Endodermal cell (in vitro differentiated cells): ENCODE measurements at regions not wholly inside any gene's neighbourhood (a gene's known extent, or its start where the extent isn't known, plus 50 kb on each side); places are given as distances from the start of the nearest gene placed in this dataset.

ENCODE experiments used
- DNase-seq: peaks from one replicate; pipeline ENCODE4 v3.0.0-alpha.2; 2017
- H3K27ac ChIP-seq: 2 replicates; pipeline ENCODE4 v1.5.1; 2013; ENCODE audit warnings: mild to moderate bottlenecking, low read depth, low read length, moderate library complexity
- H3K27me3 ChIP-seq: 2 replicates; pipeline ENCODE4 v1.6.1; 2013; ENCODE audit warnings: mild to moderate bottlenecking, low read length, moderate library complexity; ENCODE audit not compliant: insufficient read depth, control insufficient read depth, poor library complexity, severe bottlenecking
- H3K36me3 ChIP-seq: 2 replicates; pipeline ENCODE4 v1.7.0; 2013; ENCODE audit warnings: mild to moderate bottlenecking, low read length, moderate library complexity; ENCODE audit not compliant: control insufficient read depth, insufficient read depth
- H3K4me1 ChIP-seq: one replicate; pipeline ENCODE4 v1.7.0; 2013; ENCODE audit warnings: low read length; ENCODE audit not compliant: control insufficient read depth, insufficient read depth
- H3K4me3 ChIP-seq: 2 replicates; pipeline ENCODE4 v1.5.1; 2013; ENCODE audit warnings: mild to moderate bottlenecking, low read length, moderate library complexity
- H3K9ac ChIP-seq: 2 replicates; pipeline ENCODE4 v1.6.1; 2013; ENCODE audit warnings: mild to moderate bottlenecking, low read length, moderate library complexity; ENCODE audit not compliant: poor library complexity, severe bottlenecking; ENCODE audit errors: extremely low read depth
- H3K9me3 ChIP-seq: 2 replicates; pipeline ENCODE4 v1.6.1; 2013; ENCODE audit warnings: mild to moderate bottlenecking, low read length, moderate library complexity; ENCODE audit not compliant: control insufficient read depth
- H3K27ac Mint-ChIP-seq: 2 replicates; pipeline ENCODE4 v1.8.0; 2020; ENCODE audit warnings: mixed read lengths
- H3K27me3 Mint-ChIP-seq: 2 replicates; pipeline ENCODE4 v1.8.0; 2021; ENCODE audit warnings: mild to moderate bottlenecking, mixed read lengths; ENCODE audit not compliant: insufficient read depth
- H3K36me3 Mint-ChIP-seq: 2 replicates; pipeline ENCODE4 v1.8.0; 2020; ENCODE audit warnings: low read depth, mixed read lengths
- H3K4me1 Mint-ChIP-seq: 2 replicates; pipeline ENCODE4 v1.8.0; 2020; ENCODE audit warnings: mixed read lengths
- H3K4me3 Mint-ChIP-seq: 2 replicates; pipeline ENCODE4 v1.8.0; 2020; ENCODE audit warnings: mild to moderate bottlenecking, moderate library complexity, mixed read lengths
- H3K9me3 Mint-ChIP-seq: 2 replicates; pipeline ENCODE4 v1.8.0; 2020; ENCODE audit warnings: mild to moderate bottlenecking, mixed read lengths
- WGBS, 2 experiments: methylation state at CpG; one replicate each; pipeline versions ENCODE4 v1.1.5 to v1.1.7; 2013; ENCODE audit warnings: missing lambda C conversion rate in 2 of 2, mixed read lengths in 1 of 2; ENCODE audit not compliant: insufficient coverage in 1 of 2, insufficient read length in 1 of 2; 5-methylcytosine and 5-hydroxymethylcytosine counted together
- TF ChIP-seq, protein P1 (sequence below): fragments of 200-600 bp; sonication (generic); conservative IDR thresholded peaks from 2 replicates; pipeline ENCODE4 v1.5.0; 2021; ENCODE audit warnings: antibody characterized with exemption, mild to moderate bottlenecking

DNA sequence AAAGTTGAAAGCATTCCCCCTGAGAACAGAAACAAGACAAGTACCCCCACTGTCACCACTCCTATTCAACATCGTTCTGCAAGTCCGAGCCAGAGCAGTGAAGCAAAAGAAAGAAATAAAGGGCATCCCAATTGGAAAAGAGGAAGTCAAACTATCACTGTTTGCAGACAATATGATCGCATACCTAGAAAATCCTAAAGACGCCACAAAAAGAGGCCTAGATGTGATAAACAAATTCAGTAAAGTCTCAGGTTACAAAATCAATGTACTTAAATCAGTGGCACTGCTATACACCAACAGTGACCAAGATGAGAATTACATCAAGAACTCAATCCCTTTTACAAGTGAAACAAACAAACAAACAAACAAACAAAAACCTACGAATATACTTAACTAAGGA, 87.7 kb upstream of the COCH start:
- no peak overlapping the region for H3K9ac ChIP-seq
- no peaks in the 10 kb centered on the region for H3K9me3 ChIP-seq
- peaks cover 7% of the 10 kb centered on the region for H3K9me3 Mint-ChIP-seq
- no peaks in the 10 kb centered on the region for H3K27me3 Mint-ChIP-seq
- 88 to 92% methylated on average over 4 to 5 of the region's 5 CpGs for WGBS, 2 experiments
- no peaks in the 10 kb centered on the region for H3K4me1 Mint-ChIP-seq
- peaks cover 1% of the 10 kb centered on the region for H3K27me3 ChIP-seq
- no peaks in the 10 kb centered on the region for H3K36me3 Mint-ChIP-seq
- H3K4me1 ChIP-seq = no peaks in the 10 kb centered on the region
- no peak for DNase-seq
- H3K27ac ChIP-seq = no peak overlapping the region
- TF ChIP-seq, protein P1, sequence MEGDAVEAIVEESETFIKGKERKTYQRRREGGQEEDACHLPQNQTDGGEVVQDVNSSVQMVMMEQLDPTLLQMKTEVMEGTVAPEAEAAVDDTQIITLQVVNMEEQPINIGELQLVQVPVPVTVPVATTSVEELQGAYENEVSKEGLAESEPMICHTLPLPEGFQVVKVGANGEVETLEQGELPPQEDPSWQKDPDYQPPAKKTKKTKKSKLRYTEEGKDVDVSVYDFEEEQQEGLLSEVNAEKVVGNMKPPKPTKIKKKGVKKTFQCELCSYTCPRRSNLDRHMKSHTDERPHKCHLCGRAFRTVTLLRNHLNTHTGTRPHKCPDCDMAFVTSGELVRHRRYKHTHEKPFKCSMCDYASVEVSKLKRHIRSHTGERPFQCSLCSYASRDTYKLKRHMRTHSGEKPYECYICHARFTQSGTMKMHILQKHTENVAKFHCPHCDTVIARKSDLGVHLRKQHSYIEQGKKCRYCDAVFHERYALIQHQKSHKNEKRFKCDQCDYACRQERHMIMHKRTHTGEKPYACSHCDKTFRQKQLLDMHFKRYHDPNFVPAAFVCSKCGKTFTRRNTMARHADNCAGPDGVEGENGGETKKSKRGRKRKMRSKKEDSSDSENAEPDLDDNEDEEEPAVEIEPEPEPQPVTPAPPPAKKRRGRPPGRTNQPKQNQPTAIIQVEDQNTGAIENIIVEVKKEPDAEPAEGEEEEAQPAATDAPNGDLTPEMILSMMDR = no peak
- H3K27ac Mint-ChIP-seq = no peak overlapping the region
- no peaks in the 10 kb centered on the region for H3K36me3 ChIP-seq
- H3K4me3 Mint-ChIP-seq = no peak overlapping the region
- no peak overlapping the region for H3K4me3 ChIP-seq

DNA sequence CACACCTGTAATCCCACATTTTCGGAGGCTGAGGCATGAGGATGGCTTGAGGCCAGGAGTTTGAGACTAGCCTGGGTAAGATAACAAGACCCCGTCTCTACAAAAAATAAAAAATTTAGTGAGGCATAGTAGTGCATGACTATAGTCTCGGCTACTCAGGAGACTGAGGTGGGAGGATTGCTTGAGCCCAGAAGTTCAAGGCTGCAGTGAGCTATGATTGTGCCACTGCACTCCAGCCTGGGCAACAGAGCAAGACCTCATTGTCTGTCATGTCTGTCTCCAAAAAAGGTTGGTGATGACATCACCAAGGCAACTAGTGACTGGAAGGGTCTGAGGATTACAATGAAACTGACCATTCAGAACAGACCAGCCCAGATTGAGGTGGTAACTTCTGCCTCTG, 83.5 kb upstream of the COCH start:
- no peaks in the 10 kb centered on the region for H3K9me3 ChIP-seq
- Mint-ChIP-seq H3K27ac (no peak overlapping the region), H3K4me3 (no peak overlapping the region), H3K27me3 (no peaks in the 10 kb centered on the region), H3K4me1 (no peaks in the 10 kb centered on the region), H3K9me3 (peaks cover 12% of the 10 kb centered on the region), H3K36me3 (no peaks in the 10 kb centered on the region)
- TF ChIP-seq, protein P1 = no peak
- 94 to 95% methylated on average over 2 to 3 of the region's 3 CpGs for WGBS, 2 experiments
- no peak for DNase-seq
- H3K36me3 ChIP-seq = no peaks in the 10 kb centered on the region
- no peaks in the 10 kb centered on the region for H3K27me3 ChIP-seq
- H3K9ac ChIP-seq = no peak overlapping the region
- no peak overlapping the region for H3K4me3 ChIP-seq
- H3K27ac ChIP-seq = no peak overlapping the region
- no peaks in the 10 kb centered on the region for H3K4me1 ChIP-seq

DNA sequence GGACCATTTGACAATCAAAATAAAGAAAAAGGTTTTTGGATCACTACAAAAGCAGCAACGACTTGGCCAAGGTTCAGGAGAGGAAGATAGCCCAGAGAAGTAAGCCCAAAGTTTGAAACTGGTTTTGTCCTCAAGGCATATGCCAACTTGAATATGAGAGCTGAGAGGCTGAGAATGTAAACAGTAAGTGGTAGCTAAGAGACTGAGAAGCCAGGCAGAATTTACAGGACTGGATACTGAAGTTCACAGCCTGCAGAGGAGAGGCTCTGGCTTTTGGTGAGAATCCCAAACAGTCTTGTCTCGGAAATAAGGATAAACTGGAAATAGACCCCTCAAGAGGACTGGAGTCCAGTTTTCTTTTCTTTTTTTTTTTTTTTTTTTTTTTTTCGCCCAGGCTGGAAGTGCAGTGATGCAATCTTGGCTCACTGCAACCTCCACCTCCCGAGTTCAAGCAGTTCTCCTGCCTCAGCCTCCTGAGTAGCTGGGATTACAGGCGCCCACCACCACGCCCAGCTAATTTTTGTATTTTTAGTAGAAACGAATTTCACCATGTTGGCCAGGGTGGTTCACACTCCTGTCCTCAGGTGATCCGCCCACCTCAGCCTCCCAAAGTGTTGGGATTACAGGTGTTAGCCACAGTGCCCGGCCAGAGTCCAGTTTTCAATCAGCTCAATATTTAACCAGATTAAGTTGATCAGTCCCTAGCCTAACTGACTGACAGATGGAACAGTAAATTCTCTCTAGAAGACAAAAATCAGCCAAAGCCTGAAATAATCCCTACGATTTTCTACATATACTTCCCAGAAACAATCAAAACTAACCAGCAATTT, 82.6 kb upstream of the COCH start:
- 64 to 82% methylated on average over 4 to 9 of the region's 10 CpGs for WGBS, 2 experiments
- Mint-ChIP-seq H3K4me3 (no peak overlapping the region), H3K27me3 (no peaks in the 10 kb centered on the region), H3K36me3 (no peaks in the 10 kb centered on the region), H3K27ac (no peak overlapping the region), H3K9me3 (peaks cover 12% of the 10 kb centered on the region), H3K4me1 (no peaks in the 10 kb centered on the region)
- TF ChIP-seq, protein P1 = no peak
- no peaks in the 10 kb centered on the region for H3K36me3 ChIP-seq
- no peak overlapping the region for H3K9ac ChIP-seq
- H3K27me3 ChIP-seq = no peaks in the 10 kb centered on the region
- no peaks in the 10 kb centered on the region for H3K9me3 ChIP-seq
- no peaks in the 10 kb centered on the region for H3K4me1 ChIP-seq
- H3K4me3 ChIP-seq = no peak overlapping the region
- DNase-seq = no peak
- H3K27ac ChIP-seq = no peak overlapping the region
